CD4-positive, CD25-positive, alpha-beta regulatory T cell (primary cell): ENCODE measurements at regions not wholly inside any gene's neighbourhood (a gene's known extent, or its start where the extent isn't known, plus 50 kb on each side); places are given as distances from the start of the nearest gene placed in this dataset.

Source experiments
- ATAC-seq, 2 donors: fragments of 150-1000 bp; cut with Tn5 transposase; one replicate each; pipeline ENCODE4 v1.10.0; 2021; ENCODE audit warnings: low read depth in 2 of 2, moderate number of reproducible peaks in 2 of 2, moderate library complexity in 1 of 2
- DNase-seq, 3 donors: peaks; one replicate each; pipeline versions ENCODE4 v3.0.0 to v3.0.0-alpha.2; 2012 to 2022; ENCODE audit warnings: mixed read lengths in 1 of 3
- H3K27ac ChIP-seq: one replicate; pipeline ENCODE4 v1.7.0; 2013; ENCODE audit warnings: mild to moderate bottlenecking, low read length; ENCODE audit not compliant: insufficient read depth, poor library complexity, severe bottlenecking
- H3K27me3 ChIP-seq: one replicate; pipeline ENCODE4 v1.7.0; 2013; ENCODE audit warnings: low read length; ENCODE audit not compliant: control insufficient read depth, insufficient read depth
- H3K36me3 ChIP-seq: one replicate; pipeline ENCODE4 v1.7.0; 2013; ENCODE audit warnings: mild to moderate bottlenecking, low read length, moderate library complexity; ENCODE audit not compliant: control insufficient read depth, insufficient read depth
- H3K4me1 ChIP-seq: 2 replicates; pipeline ENCODE4 v1.7.0; 2013; ENCODE audit warnings: mild to moderate bottlenecking, low read length; ENCODE audit not compliant: insufficient read depth, control insufficient read depth, poor library complexity, severe bottlenecking
- H3K4me3 ChIP-seq: one replicate; pipeline ENCODE4 v1.7.0; 2013; ENCODE audit warnings: low read depth, mild to moderate bottlenecking, low read length, moderate library complexity
- H3K9me3 ChIP-seq, 2 experiments: 1 replicate in 1 of 2; 2 replicates in 1 of 2; pipeline ENCODE4 v1.7.0; 2013; ENCODE audit warnings: low read length in 2 of 2, mild to moderate bottlenecking in 1 of 2, moderate library complexity in 1 of 2; ENCODE audit not compliant: control insufficient read depth in 2 of 2
- H3K27ac Mint-ChIP-seq, 3 donors: one replicate each; pipeline ENCODE4 v1.8.0; 2020 to 2022; ENCODE audit warnings: mild to moderate bottlenecking in 3 of 3, mixed read lengths in 3 of 3, moderate library complexity in 2 of 3
- H3K27me3 Mint-ChIP-seq: one replicate; pipeline ENCODE4 v1.8.0; 2022; ENCODE audit warnings: mild to moderate bottlenecking, mixed read lengths
- H3K36me3 Mint-ChIP-seq: one replicate; pipeline ENCODE4 v1.8.0; 2020; ENCODE audit warnings: mixed read lengths
- H3K4me1 Mint-ChIP-seq, 4 donors: one replicate each; pipeline ENCODE4 v1.8.0; 2020 to 2022; ENCODE audit warnings: mixed read lengths in 4 of 4, mild to moderate bottlenecking in 1 of 4
- H3K4me3 Mint-ChIP-seq, 4 donors: one replicate each; pipeline ENCODE4 v1.8.0; 2020 to 2022; ENCODE audit warnings: mild to moderate bottlenecking in 4 of 4, mixed read lengths in 4 of 4, moderate library complexity in 3 of 4
- H3K9me3 Mint-ChIP-seq, 7 donors: one replicate each; pipeline ENCODE4 v1.8.0; 2020 to 2022; ENCODE audit warnings: mixed read lengths in 7 of 7, mild to moderate bottlenecking in 3 of 7, moderate library complexity in 2 of 7

DNA sequence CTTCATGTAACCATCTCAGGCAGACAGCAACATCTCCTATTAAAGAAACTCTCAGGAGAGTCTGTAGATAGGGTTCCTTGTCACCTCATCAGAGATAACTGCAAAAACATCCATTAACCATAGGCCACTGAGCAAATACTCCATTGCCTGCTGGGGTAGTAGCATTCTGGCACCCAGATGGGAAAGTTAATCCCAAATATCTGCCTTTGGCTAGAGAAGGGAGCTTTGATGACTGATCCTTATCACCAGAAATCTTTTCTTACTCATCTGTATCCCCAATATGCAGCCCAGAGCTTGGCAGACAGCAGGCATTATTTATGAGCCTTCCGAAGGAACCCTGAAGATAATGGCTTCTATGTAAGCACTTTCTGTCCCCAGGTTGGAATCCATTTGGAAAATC lies 173.1 kb downstream of the MFSD1 start:
- H3K4me3 ChIP-seq = no peak overlapping the region
- H3K27me3 Mint-ChIP-seq = no peaks in the 10 kb centered on the region
- ATAC-seq (no peak), DNase-seq (no peak)
- peaks cover 0 to 8% (median 2%) of the 10 kb centered on the region in 7 donors for H3K9me3 Mint-ChIP-seq
- H3K27ac Mint-ChIP-seq = no peak overlapping the region
- no peaks in the 10 kb centered on the region for H3K36me3 ChIP-seq
- no peaks in the 10 kb centered on the region for H3K4me1 ChIP-seq
- no peaks in the 10 kb centered on the region for H3K36me3 Mint-ChIP-seq
- H3K4me1 Mint-ChIP-seq = no peaks in the 10 kb centered on the region
- no peaks in the 10 kb centered on the region for H3K9me3 ChIP-seq
- H3K27ac ChIP-seq = no peak overlapping the region
- no peak overlapping the region for H3K4me3 Mint-ChIP-seq
- no peaks in the 10 kb centered on the region for H3K27me3 ChIP-seq

- Histone ChIP-seq H3K36me3 (no peaks in the 10 kb centered on the region), H3K27ac (no peak overlapping the region), H3K9me3 (no peaks in the 10 kb centered on the region), H3K4me1 (no peaks in the 10 kb centered on the region), H3K27me3 (no peaks in the 10 kb centered on the region), H3K4me3 (no peak overlapping the region)
- no peak overlapping the region for H3K4me3 Mint-ChIP-seq
- H3K9me3 Mint-ChIP-seq = peaks cover 0 to 8% (median 2%) of the 10 kb centered on the region in 7 donors
- H3K27ac Mint-ChIP-seq = no peak overlapping the region
- no peak for ATAC-seq
- no peaks in the 10 kb centered on the region for H3K36me3 Mint-ChIP-seq
- no peaks in the 10 kb centered on the region for H3K4me1 Mint-ChIP-seq
- H3K27me3 Mint-ChIP-seq = no peaks in the 10 kb centered on the region
- no peak for DNase-seq
Measured at GRCh38 chr3:158976966-158977365, 175.1 kb downstream of the MFSD1 start.

DNA sequence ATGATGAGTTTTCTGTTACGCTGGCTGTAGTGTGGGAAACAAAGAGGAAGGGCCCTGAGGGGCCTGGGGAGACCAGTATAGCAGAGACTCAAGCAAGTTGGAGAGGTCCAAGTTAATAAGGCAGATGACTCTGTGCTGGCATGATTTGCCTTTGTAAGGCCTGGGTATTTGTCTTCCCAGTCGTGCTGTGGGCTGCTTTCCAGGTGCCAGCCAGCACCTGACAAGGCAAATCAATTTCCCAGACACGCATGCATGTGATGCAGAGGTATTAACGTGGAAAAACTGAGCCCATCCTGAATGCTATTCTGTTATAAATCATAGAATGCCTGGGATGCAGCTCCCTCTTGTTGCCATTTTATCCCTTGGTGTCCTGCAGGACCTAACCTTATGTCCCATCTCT lies 175.6 kb downstream of the MFSD1 start:
- H3K4me3 ChIP-seq = no peak overlapping the region
- ATAC-seq = no peak
- Mint-ChIP-seq H3K9me3 (peaks cover 0 to 8% (median 0%) of the 10 kb centered on the region in 7 donors), H3K4me1 (no peaks in the 10 kb centered on the region), H3K27ac (no peak overlapping the region), H3K4me3 (no peak overlapping the region), H3K36me3 (no peaks in the 10 kb centered on the region), H3K27me3 (no peaks in the 10 kb centered on the region)
- H3K36me3 ChIP-seq = no peaks in the 10 kb centered on the region
- H3K9me3 ChIP-seq = no peaks in the 10 kb centered on the region
- H3K27me3 ChIP-seq = no peaks in the 10 kb centered on the region
- H3K27ac ChIP-seq = no peak overlapping the region
- H3K4me1 ChIP-seq = no peaks in the 10 kb centered on the region
- DNase-seq = no peak

DNA sequence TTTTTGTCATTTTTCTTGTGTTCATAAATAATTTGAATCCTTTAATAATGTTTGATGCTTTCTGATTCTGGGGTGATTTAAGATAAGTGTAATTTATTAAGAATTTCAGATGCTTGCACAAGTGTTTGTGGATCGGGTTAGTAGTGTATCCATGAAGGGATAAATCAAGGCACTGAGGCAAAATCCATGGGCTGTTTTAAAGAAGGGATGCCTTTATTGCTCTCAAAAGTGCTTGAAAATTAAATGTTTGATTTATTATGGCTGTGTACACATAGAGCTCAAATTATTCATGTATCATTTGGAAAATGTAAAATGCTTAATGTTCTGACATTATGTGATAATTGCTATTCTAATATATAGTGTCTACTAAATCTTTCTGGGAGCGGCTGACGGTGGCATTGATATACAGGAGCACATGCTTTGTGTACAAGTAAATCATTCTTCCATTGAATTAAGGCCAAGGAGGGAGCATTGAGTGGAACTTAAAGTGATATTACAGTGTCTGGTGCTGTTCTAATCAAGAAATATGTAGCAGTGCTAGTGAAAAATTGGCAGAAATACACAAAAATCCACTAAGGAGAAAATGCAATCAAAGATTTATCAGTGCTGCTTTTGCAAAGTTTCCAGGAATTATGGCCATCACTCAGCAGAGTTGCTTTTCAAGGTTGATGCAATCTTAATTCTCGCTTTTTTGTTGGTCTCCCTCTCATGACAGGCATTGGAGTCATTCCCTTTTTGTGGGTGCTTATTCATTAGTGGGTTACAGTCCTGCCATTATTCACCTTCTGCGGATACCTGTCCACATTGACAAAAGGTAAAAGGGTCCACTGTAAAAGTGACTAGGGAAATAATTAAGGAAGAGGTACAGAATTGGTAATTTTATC lies 181.6 kb downstream of the MFSD1 start:
- Histone ChIP-seq H3K27ac (no peak overlapping the region), H3K4me1 (no peaks in the 10 kb centered on the region), H3K9me3 (no peaks in the 10 kb centered on the region), H3K4me3 (no peak overlapping the region), H3K27me3 (no peaks in the 10 kb centered on the region), H3K36me3 (no peaks in the 10 kb centered on the region)
- Mint-ChIP-seq H3K27ac (no peak overlapping the region), H3K4me3 (no peak overlapping the region), H3K4me1 (no peaks in the 10 kb centered on the region), H3K9me3 (peaks cover 0 to 13% (median 3%) of the 10 kb centered on the region in 7 donors), H3K36me3 (no peaks in the 10 kb centered on the region), H3K27me3 (no peaks in the 10 kb centered on the region)
- ATAC-seq = no peak
- no peak for DNase-seq

DNA sequence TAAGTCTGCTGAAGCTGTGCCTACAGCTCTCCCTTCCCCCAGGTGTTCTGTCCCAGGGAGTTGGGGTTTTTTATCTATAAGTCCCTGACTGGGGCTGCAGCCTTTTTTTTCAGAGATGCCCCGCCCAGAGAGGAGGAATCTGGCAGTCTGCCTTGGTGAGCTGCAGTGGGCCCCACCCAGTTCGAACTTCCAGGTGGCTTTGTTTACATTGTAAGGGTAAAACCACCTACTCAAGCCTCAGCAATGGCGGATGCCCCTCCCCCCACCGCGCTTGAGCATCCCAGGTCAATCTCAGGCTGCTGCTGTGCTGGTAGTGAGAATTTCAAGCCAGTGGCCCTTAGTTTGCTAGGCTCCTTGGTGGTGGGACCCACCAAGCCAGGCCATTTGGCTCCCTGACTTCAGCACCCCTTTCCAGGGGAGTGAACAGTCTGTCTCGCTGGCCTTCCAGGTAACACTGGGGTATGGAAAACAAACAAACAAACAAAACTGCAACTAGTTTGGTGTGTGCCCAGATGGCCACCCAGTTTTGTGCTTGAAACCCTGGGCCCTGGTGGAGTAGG lies 189.4 kb downstream of the MFSD1 start:
- no peaks in the 10 kb centered on the region for H3K27me3 ChIP-seq
- no peak for ATAC-seq
- H3K27ac ChIP-seq = no peak overlapping the region
- H3K4me3 Mint-ChIP-seq = no peak overlapping the region
- peaks cover 0 to 18% (median 5%) of the 10 kb centered on the region in 7 donors for H3K9me3 Mint-ChIP-seq
- H3K4me3 ChIP-seq = no peak overlapping the region
- no peaks in the 10 kb centered on the region for H3K9me3 ChIP-seq
- H3K4me1 ChIP-seq = no peaks in the 10 kb centered on the region
- H3K27me3 Mint-ChIP-seq = no peaks in the 10 kb centered on the region
- no peak for DNase-seq
- H3K36me3 ChIP-seq = no peaks in the 10 kb centered on the region
- no peaks in the 10 kb centered on the region for H3K4me1 Mint-ChIP-seq
- no peaks in the 10 kb centered on the region for H3K36me3 Mint-ChIP-seq
- H3K27ac Mint-ChIP-seq = no peak overlapping the region

DNA sequence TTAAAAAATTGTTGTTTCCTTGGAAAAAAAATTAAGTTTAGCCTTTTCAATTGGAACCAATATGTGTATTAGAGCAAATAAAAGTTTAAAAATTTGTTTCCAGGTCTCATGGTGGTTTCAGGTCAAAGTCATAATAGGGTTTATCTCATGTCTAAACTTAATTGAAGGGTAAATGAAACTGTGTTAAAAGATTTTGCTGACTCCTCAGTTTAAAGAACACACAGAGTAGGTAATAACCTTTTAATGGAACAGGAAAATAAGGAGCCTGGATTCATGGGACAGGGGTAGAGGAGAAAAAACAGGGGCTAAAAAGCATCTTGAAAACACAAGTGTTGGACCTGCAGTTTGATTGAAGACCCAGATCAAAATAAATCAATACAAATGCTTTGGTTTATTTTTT lies 190.6 kb downstream of the MFSD1 start:
- no peaks in the 10 kb centered on the region for H3K27me3 ChIP-seq
- H3K4me3 ChIP-seq = no peak overlapping the region
- no peaks in the 10 kb centered on the region for H3K9me3 ChIP-seq
- Mint-ChIP-seq H3K4me1 (no peaks in the 10 kb centered on the region), H3K27me3 (no peaks in the 10 kb centered on the region), H3K9me3 (peaks cover 0 to 11% (median 3%) of the 10 kb centered on the region in 7 donors), H3K4me3 (no peak overlapping the region), H3K27ac (no peak overlapping the region), H3K36me3 (no peaks in the 10 kb centered on the region)
- no peak for ATAC-seq
- no peak for DNase-seq
- no peaks in the 10 kb centered on the region for H3K4me1 ChIP-seq
- no peak overlapping the region for H3K27ac ChIP-seq
- no peaks in the 10 kb centered on the region for H3K36me3 ChIP-seq

- ATAC-seq = no peak
Measured at GRCh38 chr3:158994386-158994785, 192.5 kb downstream of the MFSD1 start.

GRCh38 chr3:159001711-159002110 lies 199.9 kb downstream of the MFSD1 start:
- no peak overlapping the region for H3K27ac Mint-ChIP-seq
- Histone ChIP-seq H3K27ac (no peak overlapping the region), H3K27me3 (no peaks in the 10 kb centered on the region), H3K4me3 (no peak overlapping the region), H3K9me3 (no peaks in the 10 kb centered on the region), H3K4me1 (no peaks in the 10 kb centered on the region), H3K36me3 (no peaks in the 10 kb centered on the region)
- H3K27me3 Mint-ChIP-seq = no peaks in the 10 kb centered on the region
- DNase-seq (no peak), ATAC-seq (no peak)
- H3K9me3 Mint-ChIP-seq = no peaks in the 10 kb centered on the region
- no peak overlapping the region for H3K4me3 Mint-ChIP-seq
- H3K4me1 Mint-ChIP-seq = no peaks in the 10 kb centered on the region
- H3K36me3 Mint-ChIP-seq = no peaks in the 10 kb centered on the region

More at GRCh38 chr3:158994386-158994785, 192.5 kb downstream of the MFSD1 start:
- H3K27me3 Mint-ChIP-seq = no peaks in the 10 kb centered on the region
- no peak overlapping the region for H3K4me3 ChIP-seq
- H3K27ac ChIP-seq = no peak overlapping the region
- H3K27me3 ChIP-seq = no peaks in the 10 kb centered on the region
- no peaks in the 10 kb centered on the region for H3K36me3 Mint-ChIP-seq
- H3K4me1 Mint-ChIP-seq = no peaks in the 10 kb centered on the region
- H3K4me1 ChIP-seq = no peaks in the 10 kb centered on the region
- H3K27ac Mint-ChIP-seq = no peak overlapping the region
- no peaks in the 10 kb centered on the region for H3K36me3 ChIP-seq
- H3K4me3 Mint-ChIP-seq = no peak overlapping the region
- H3K9me3 ChIP-seq = no peaks in the 10 kb centered on the region
- H3K9me3 Mint-ChIP-seq = peaks cover 0 to 4% (median 2%) of the 10 kb centered on the region in 7 donors
- DNase-seq = no peak
